Esophagus squamous epithelium (tissue), 5 donors: ENCODE measurements at regions not wholly inside any gene's neighbourhood (a gene's known extent, or its start where the extent isn't known, plus 50 kb on each side); places are given as distances from the start of the nearest gene placed in this dataset.

Source experiments
- DNase-seq: peaks from one replicate; lab custom pipeline; 2025; lab: John Stamatoyannopoulos, UW
- H3K27ac ChIP-seq, 4 donors: fragments of 200-600 bp; sonication (generic); one replicate each; pipeline ENCODE4 v1.5.1; 2016 to 2019; ENCODE audit warnings: mild to moderate bottlenecking in 1 of 4
- H3K27me3 ChIP-seq, 4 donors: fragments of 200-600 bp; sonication (generic); 1 replicate in 3 of 4; 2 replicates in 1 of 4; pipeline versions ENCODE4 v1.5.1 to v1.6.0; 2017 to 2021; ENCODE audit warnings: antibody characterized with exemption in 1 of 4
- H3K36me3 ChIP-seq, 3 donors: fragments of 200-600 bp; sonication (generic); one replicate each; pipeline ENCODE4 v1.5.1; 2016 to 2019
- H3K4me1 ChIP-seq, 3 donors: fragments of 200-600 bp; sonication (generic); one replicate each; pipeline ENCODE4 v1.5.1; 2017 to 2019
- H3K4me3 ChIP-seq, 4 donors: fragments of 200-600 bp; sonication (generic); 1 replicate in 3 of 4; 2 replicates in 1 of 4; pipeline ENCODE4 v1.5.1; 2016 to 2019; ENCODE audit warnings: mild to moderate bottlenecking in 2 of 4, moderate library complexity in 1 of 4
- H3K9me3 ChIP-seq, 3 donors: fragments of 200-600 bp; sonication (generic); one replicate each; pipeline ENCODE4 v1.5.1; 2016 to 2019
- POLR2A ChIP-seq, 4 donors: fragments of 450-650 bp; IDR thresholded peaks; one replicate each; pipeline ENCODE4 v1.6.1; 2017; ENCODE audit warnings: antibody characterized with exemption in 4 of 4, mild to moderate bottlenecking in 4 of 4, moderate library complexity in 3 of 4
- WGBS, 2 donors: methylation state at CpG; one replicate each; pipeline ENCODE4 v1.1.5; 2018; 5-methylcytosine and 5-hydroxymethylcytosine counted together
- intact Hi-C: fragments of 100-400 bp; cut with DNase I; formaldehyde crosslinking; loops from one replicate; pipeline ENCODE4 v1.15.0; 2022
- TF ChIP-seq, protein P1 (sequence below), 6 experiments: fragments of 450-650 bp in 4 of 6; fragments of 200-600 bp in 2 of 6; sonication (generic) in 2 of 6; IDR thresholded peaks; one replicate each; pipeline ENCODE4 v1.5.1; 2016 to 2019; ENCODE audit warnings: antibody characterized with exemption in 6 of 6, mild to moderate bottlenecking in 4 of 6, moderate library complexity in 4 of 6
- donor health status: DM: yes; HTN: yes; CAD: no.

DNA sequence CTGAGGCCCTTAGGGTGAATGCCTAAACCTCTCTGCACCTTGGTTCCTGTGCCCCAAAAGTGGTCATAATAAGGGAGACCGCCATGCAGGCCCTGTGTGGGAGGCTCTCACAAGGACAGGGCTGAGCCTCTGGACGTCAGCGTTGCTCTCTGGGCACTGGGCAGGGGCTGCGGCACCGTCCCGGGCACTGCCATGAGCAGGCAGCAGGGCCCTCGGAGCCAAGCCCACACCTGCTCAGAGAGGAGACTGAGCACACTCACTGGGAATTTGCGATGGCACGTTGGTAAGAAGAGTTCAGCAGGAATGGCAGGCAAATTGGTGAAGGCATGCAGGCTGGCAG, 123.4 kb downstream of the HMX1 start:
- DNase-seq, result no peak
- Histone ChIP-seq H3K4me3 (no peak overlapping the region), H3K4me1 (no peaks in the 10 kb centered on the region), H3K9me3 (no peaks in the 10 kb centered on the region), H3K27me3 (peaks cover 0 to 49% (median 0%) of the 10 kb centered on the region in 4 donors), H3K27ac (no peak overlapping the region), H3K36me3 (no peaks in the 10 kb centered on the region)
- TF ChIP-seq POLR2A (IDR thresholded peaks at IDR 0.05), result no peak
- TF ChIP-seq, protein P1, sequence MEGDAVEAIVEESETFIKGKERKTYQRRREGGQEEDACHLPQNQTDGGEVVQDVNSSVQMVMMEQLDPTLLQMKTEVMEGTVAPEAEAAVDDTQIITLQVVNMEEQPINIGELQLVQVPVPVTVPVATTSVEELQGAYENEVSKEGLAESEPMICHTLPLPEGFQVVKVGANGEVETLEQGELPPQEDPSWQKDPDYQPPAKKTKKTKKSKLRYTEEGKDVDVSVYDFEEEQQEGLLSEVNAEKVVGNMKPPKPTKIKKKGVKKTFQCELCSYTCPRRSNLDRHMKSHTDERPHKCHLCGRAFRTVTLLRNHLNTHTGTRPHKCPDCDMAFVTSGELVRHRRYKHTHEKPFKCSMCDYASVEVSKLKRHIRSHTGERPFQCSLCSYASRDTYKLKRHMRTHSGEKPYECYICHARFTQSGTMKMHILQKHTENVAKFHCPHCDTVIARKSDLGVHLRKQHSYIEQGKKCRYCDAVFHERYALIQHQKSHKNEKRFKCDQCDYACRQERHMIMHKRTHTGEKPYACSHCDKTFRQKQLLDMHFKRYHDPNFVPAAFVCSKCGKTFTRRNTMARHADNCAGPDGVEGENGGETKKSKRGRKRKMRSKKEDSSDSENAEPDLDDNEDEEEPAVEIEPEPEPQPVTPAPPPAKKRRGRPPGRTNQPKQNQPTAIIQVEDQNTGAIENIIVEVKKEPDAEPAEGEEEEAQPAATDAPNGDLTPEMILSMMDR (IDR thresholded peaks at IDR 0.05), result no peak
- no CpG with 5 or more reads among the region's 9 CpGs for WGBS, 2 donors
- intact Hi-C loops, result no loop called here

GRCh38 chr4:8747467-8748235, 124.0 kb downstream of the HMX1 start:
- Histone ChIP-seq H3K4me1 (no peaks in the 10 kb centered on the region), H3K9me3 (no peaks in the 10 kb centered on the region), H3K36me3 (no peaks in the 10 kb centered on the region), H3K4me3 (no peak overlapping the region), H3K27me3 (peaks cover 0 to 49% (median 0%) of the 10 kb centered on the region in 4 donors), H3K27ac (no peak overlapping the region)
- no peak for DNase-seq
- WGBS, 2 donors, result 82% methylated on average over 8 of the region's 39 CpGs; no CpG with 5 or more reads in 1 of the 2 donors
- no peak for TF ChIP-seq POLR2A (IDR thresholded peaks at IDR 0.05)
- TF ChIP-seq, protein P1 (IDR thresholded peaks at IDR 0.05), result no peak
- intact Hi-C loops, result no loop called here

- Histone ChIP-seq H3K4me1 (no peaks in the 10 kb centered on the region), H3K9me3 (no peaks in the 10 kb centered on the region), H3K4me3 (no peak overlapping the region), H3K27ac (no peak overlapping the region), H3K27me3 (peaks cover 0 to 57% (median 0%) of the 10 kb centered on the region in 4 donors), H3K36me3 (no peaks in the 10 kb centered on the region)
- DNase-seq, result no peak
- intact Hi-C loops, result no loop called here
- 92% methylated on average over 18 to 21 of the region's 23 CpGs for WGBS, 2 donors
- TF ChIP-seq POLR2A (IDR thresholded peaks at IDR 0.05), result no peak
- TF ChIP-seq, protein P1 (IDR thresholded peaks at IDR 0.05), result no peak
Measured at GRCh38 chr4:8746523-8747466, 124.8 kb downstream of the HMX1 start.

GRCh38 chr4:8745826-8746225, 125.8 kb downstream of the HMX1 start:
- whole genome bisulfite sequencing, 2 donors, result 45 to 52% methylated on average over 8 to 9 of the region's 14 CpGs
- TF ChIP-seq, protein P1 (IDR thresholded peaks at IDR 0.05), result no peak
- TF ChIP-seq POLR2A (IDR thresholded peaks at IDR 0.05), result no peak
- Histone ChIP-seq H3K4me1 (no peaks in the 10 kb centered on the region), H3K4me3 (no peak overlapping the region), H3K27ac (no peak overlapping the region), H3K9me3 (no peaks in the 10 kb centered on the region), H3K36me3 (no peaks in the 10 kb centered on the region), H3K27me3 (peaks cover 0 to 61% (median 0%) of the 10 kb centered on the region in 4 donors)
- DNase-seq, result no peak
- intact Hi-C loops, result no loop called here
